DND-41 (cell line): ENCODE measurements at regions not wholly inside any gene's neighbourhood (a gene's known extent, or its start where the extent isn't known, plus 50 kb on each side); places are given as distances from the start of the nearest gene placed in this dataset.

Experiments
- EZH2 ChIP-seq: IDR thresholded peaks from 3 replicates; pipeline ENCODE4 v1.6.1; 2012; ENCODE audit warnings: borderline replicate concordance, low read depth, mild to moderate bottlenecking, moderate library complexity, low read length, inconsistent platforms; ENCODE audit not compliant: severe bottlenecking
- TF ChIP-seq, protein P1 (sequence below): IDR thresholded peaks from 2 replicates; pipeline ENCODE4 v1.5.1; 2012; ENCODE audit warnings: borderline replicate concordance, low read length, moderate library complexity, mild to moderate bottlenecking; ENCODE audit not compliant: poor library complexity, severe bottlenecking; ENCODE audit errors: extremely low read depth

DNA sequence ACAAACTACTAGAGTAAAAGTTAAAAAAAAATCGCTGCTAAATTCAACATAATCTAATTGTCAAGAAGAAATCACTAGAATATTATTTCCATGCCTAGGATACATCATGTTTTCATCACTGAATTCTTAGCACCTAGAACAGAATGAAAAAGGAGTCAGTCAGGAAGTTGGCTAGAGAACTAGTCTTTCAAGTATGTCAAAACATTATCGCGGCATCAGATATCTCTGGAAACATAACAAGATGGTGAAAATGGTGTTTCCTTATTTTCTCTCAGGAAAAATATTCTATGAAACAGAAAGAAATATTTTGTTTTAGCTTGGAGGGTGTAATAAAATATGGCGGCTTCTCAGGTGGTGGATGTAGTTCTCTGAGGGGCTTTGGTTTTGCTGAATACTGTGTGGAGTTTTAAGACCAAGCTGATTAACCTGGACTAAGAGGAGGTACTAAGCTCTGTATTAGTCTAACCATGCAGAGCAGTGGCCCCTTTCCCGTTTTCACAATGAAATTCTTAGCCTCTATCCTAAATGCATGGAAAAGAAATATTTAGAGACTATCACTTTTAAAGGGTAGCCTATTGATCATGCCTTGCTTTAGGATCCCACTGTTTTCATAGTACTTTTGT lies 205.6 kb downstream of the MDFIC start:
- TF ChIP-seq EZH2, result no peak
- TF ChIP-seq, protein P1, sequence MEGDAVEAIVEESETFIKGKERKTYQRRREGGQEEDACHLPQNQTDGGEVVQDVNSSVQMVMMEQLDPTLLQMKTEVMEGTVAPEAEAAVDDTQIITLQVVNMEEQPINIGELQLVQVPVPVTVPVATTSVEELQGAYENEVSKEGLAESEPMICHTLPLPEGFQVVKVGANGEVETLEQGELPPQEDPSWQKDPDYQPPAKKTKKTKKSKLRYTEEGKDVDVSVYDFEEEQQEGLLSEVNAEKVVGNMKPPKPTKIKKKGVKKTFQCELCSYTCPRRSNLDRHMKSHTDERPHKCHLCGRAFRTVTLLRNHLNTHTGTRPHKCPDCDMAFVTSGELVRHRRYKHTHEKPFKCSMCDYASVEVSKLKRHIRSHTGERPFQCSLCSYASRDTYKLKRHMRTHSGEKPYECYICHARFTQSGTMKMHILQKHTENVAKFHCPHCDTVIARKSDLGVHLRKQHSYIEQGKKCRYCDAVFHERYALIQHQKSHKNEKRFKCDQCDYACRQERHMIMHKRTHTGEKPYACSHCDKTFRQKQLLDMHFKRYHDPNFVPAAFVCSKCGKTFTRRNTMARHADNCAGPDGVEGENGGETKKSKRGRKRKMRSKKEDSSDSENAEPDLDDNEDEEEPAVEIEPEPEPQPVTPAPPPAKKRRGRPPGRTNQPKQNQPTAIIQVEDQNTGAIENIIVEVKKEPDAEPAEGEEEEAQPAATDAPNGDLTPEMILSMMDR, result no peak
